GM12878 (cell line): ENCODE measurements at regions not wholly inside any gene's neighbourhood (a gene's known extent, or its start where the extent isn't known, plus 50 kb on each side); places are given as distances from the start of the nearest gene placed in this dataset.

Experiments used
- ATAC-seq: fragments of 200-7000 bp; cut with Tn5 transposase; 3 replicates; pipeline ENCODE4 v1.9.1; 2020; ENCODE audit warnings: mild to moderate bottlenecking, moderate library complexity
- BruUV-seq: library from RNA; stranded (reverse); fragments of 400-500 nt; replicated peaks from 2 replicates; lab custom pipeline; 2021; lab: Mats Ljungman, UMichigan
- CTCF ChIA-PET: fragments of 300-600 bp; sonication (Branson Sonifier 250); formaldehyde crosslinking; extraction: SDS; loops from one replicate; lab custom pipeline; 2021; ENCODE audit warnings: inconsistent platforms; lab: Yijun Ruan, JAX
- POLR2A ChIA-PET: fragments of 350-600 bp; formaldehyde crosslinking; extraction: SDS; loops from one replicate; lab custom pipeline; 2021; ENCODE audit warnings: inconsistent platforms; lab: Charles Lee
- RAD21 ChIA-PET: fragments of 300-600 bp; sonication (Branson Sonifier 250); formaldehyde crosslinking; loops from one replicate; lab custom pipeline; 2023; ENCODE audit warnings: antibody characterized with exemption; ENCODE audit not compliant: unreplicated experiment; lab: Charles Lee
- SMC1A ChIA-PET: fragments of 300-600 bp; sonication (Branson Sonifier 250); formaldehyde crosslinking; loops from one replicate; lab custom pipeline; 2023; ENCODE audit not compliant: unreplicated experiment, uncharacterized antibody; lab: Charles Lee
- DNase-seq: peaks from one replicate; pipeline ENCODE4 v3.0.0-alpha.2; 2011; ENCODE audit warnings: low read depth, low spot score
- FAIRE-seq: peaks from 3 replicates; lab custom pipeline; 2011; peaks lifted over from hg19 to GRCh38; lab: Jason Lieb, UNC
- H2AFZ ChIP-seq: 2 replicates; pipeline ENCODE4 v1.6.0; 2011; ENCODE audit warnings: low read depth, low read length, control low read depth; ENCODE audit not compliant: control insufficient read depth
- H3K27ac ChIP-seq: 2 replicates; pipeline ENCODE4 v1.5.1; 2011; ENCODE audit warnings: control low read depth; ENCODE audit not compliant: control insufficient read depth, insufficient read depth
- H3K27me3 ChIP-seq, 2 experiments: replicated peaks in 1 of 2; 2 replicates each; pipeline versions ENCODE4 v1.6.0 to v1.6.1; 2011; ENCODE audit warnings: low read length in 1 of 2; ENCODE audit not compliant: control insufficient read depth in 2 of 2, insufficient read depth in 2 of 2
- H3K36me3 ChIP-seq, 2 experiments: 2 replicates each; pipeline ENCODE4 v1.5.1; 2011; ENCODE audit warnings: low read length in 1 of 2; ENCODE audit not compliant: control insufficient read depth in 2 of 2, insufficient read depth in 2 of 2
- H3K4me1 ChIP-seq: 2 replicates; pipeline ENCODE4 v1.6.1; 2011; ENCODE audit warnings: mild to moderate bottlenecking, low read length, moderate library complexity, mixed read lengths; ENCODE audit not compliant: control insufficient read depth, insufficient read depth
- H3K4me2 ChIP-seq: 2 replicates; pipeline ENCODE4 v1.6.0; 2011; ENCODE audit warnings: control low read depth; ENCODE audit not compliant: control insufficient read depth, insufficient read depth
- H3K4me3 ChIP-seq: fragments of 200-600 bp; sonication (generic); 2 replicates; pipeline ENCODE4 v1.5.1; 2016
- H3K79me2 ChIP-seq: 2 replicates; pipeline ENCODE4 v1.6.0; 2011; ENCODE audit warnings: low read length; ENCODE audit not compliant: control insufficient read depth, insufficient read depth
- H3K9ac ChIP-seq: 2 replicates; pipeline ENCODE4 v1.8.0; 2011; ENCODE audit warnings: low read length, control low read depth, mixed read lengths; ENCODE audit not compliant: control insufficient read depth, insufficient read depth
- H3K9me3 ChIP-seq: replicated peaks from 3 replicates; pipeline ENCODE4 v1.5.1; 2011; ENCODE audit warnings: mild to moderate bottlenecking, low read length; ENCODE audit not compliant: control insufficient read depth, insufficient read depth
- H4K20me1 ChIP-seq: 2 replicates; pipeline ENCODE4 v1.6.0; 2011; ENCODE audit not compliant: control insufficient read depth, insufficient read depth
- ASH2L ChIP-seq: fragments of 300-600, 200-600 bp; sonication (generic); IDR thresholded peaks from 2 replicates; pipeline ENCODE4 v1.6.1; 2017; ENCODE audit warnings: low read depth, mild to moderate bottlenecking, borderline replicate concordance
- EED ChIP-seq: sonication (generic); IDR thresholded peaks from 2 replicates; pipeline ENCODE4 v1.6.1; 2016; ENCODE audit warnings: antibody characterized with exemption, low read depth
- NBN ChIP-seq: fragments of 450-650 bp; IDR thresholded peaks from 2 replicates; pipeline ENCODE4 v1.6.1; 2016
- RAD51 ChIP-seq: fragments of 450-650 bp; IDR thresholded peaks from 2 replicates; pipeline ENCODE4 v1.6.1; 2016; ENCODE audit warnings: moderate library complexity, mild to moderate bottlenecking, inconsistent platforms
- RFX5 ChIP-seq: IDR thresholded peaks from 2 replicates; pipeline ENCODE4 v1.6.1; 2011; ENCODE audit warnings: low read depth, low read length, improper control_type of control experiment
- WGBS: methylation state at CpG from one replicate; pipeline ENCODE4 v1.1.6; 2016; ENCODE audit warnings: low lambda C conversion rate; ENCODE audit not compliant: insufficient replicate concordance, insufficient coverage; ENCODE audit errors: missing lambda C conversion rate; 5-methylcytosine and 5-hydroxymethylcytosine counted together
- in situ Hi-C: fragments of 300-500 bp; cut with MboI; formaldehyde crosslinking; loops from 9 replicates; pipeline ENCODE4 v1.14.3; 2018; ENCODE audit warnings: mixed read lengths
- intact Hi-C: fragments of 100-400 bp; cut with micrococcal nuclease; formaldehyde crosslinking; loops from one replicate; pipeline ENCODE4 v1.14.2; 2022; ENCODE audit not compliant: unreplicated experiment
- TF ChIP-seq, protein P1 (sequence below): IDR thresholded peaks from 2 replicates; pipeline ENCODE4 v1.6.1; 2011; ENCODE audit warnings: low read depth, low read length, improper control_type of control experiment, borderline replicate concordance
- TF ChIP-seq, protein P2 (sequence below): fragments of 450-650 bp; IDR thresholded peaks from 2 replicates; pipeline ENCODE4 v1.6.1; 2018; ENCODE audit warnings: mild to moderate bottlenecking, low read depth, moderate library complexity; ENCODE audit not compliant: partially characterized antibody
- TF ChIP-seq, protein P3 (sequence below): IDR thresholded peaks from 2 replicates; pipeline ENCODE4 v1.6.1; 2012; ENCODE audit warnings: low read depth, low read length, improper control_type of control experiment
- TF ChIP-seq, protein P4 (sequence below): IDR thresholded peaks from 2 replicates; pipeline ENCODE4 v1.6.1; 2011; ENCODE audit warnings: borderline replicate concordance, low read depth, mild to moderate bottlenecking, moderate library complexity, low read length; ENCODE audit not compliant: insufficient read depth, poor library complexity, severe bottlenecking

DNA sequence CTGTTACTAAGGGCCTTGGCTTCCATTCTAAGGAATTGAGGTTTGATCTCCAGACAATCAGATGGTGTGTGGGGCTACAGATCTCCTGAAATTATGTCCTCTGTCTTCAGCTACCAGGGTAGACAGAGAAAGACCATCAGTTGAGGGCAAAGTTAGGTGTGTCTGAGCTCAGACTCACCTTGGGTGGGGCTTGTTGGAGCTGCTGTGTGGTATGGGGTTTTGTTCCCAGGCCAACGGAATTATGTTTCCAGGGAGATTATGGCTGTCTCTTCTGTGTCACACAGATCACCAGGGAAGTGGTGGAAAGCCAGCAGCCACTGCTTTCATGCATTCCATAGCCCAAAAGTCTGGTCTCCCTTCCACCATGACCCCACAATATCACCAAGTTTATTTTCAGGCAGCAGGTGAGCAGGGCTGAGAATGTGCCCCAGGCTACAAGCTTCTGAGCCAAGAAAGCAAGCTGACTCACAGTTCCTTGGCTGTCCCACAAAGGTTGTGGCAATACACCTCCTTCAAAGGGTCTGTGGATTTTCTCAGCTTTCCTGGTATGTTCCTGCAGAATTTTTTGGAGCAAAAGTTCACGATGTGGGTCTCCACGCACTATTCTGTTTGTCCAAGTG is 714.9 kb downstream of the LUZP2 start:
- BruUV-seq: no TSS peak
- ChIA-PET RAD21 (no interaction called here), CTCF (no interaction called here), POLR2A (no interaction called here), SMC1A (no interaction called here)
- Histone ChIP-seq H3K9me3 (no peaks in the 10 kb centered on the region), H3K4me2 (no peak overlapping the region), H3K27me3 (no peaks in the 10 kb centered on the region), H3K4me3 (no peak overlapping the region), H4K20me1 (no peaks in the 10 kb centered on the region), H3K79me2 (no peaks in the 10 kb centered on the region), H2AFZ (no peak overlapping the region), H3K9ac (no peak overlapping the region), H3K4me1 (no peaks in the 10 kb centered on the region), H3K27ac (no peak overlapping the region), H3K36me3 (no peaks in the 10 kb centered on the region)
- in situ Hi-C loops: no loop called here
- DNase-seq (no peak), ATAC-seq (no peak), FAIRE-seq (no peak)
- 10% methylated on average over 3 of the region's 3 CpGs for WGBS
- intact Hi-C loops: no loop called here
- TF ChIP-seq, protein P1, sequence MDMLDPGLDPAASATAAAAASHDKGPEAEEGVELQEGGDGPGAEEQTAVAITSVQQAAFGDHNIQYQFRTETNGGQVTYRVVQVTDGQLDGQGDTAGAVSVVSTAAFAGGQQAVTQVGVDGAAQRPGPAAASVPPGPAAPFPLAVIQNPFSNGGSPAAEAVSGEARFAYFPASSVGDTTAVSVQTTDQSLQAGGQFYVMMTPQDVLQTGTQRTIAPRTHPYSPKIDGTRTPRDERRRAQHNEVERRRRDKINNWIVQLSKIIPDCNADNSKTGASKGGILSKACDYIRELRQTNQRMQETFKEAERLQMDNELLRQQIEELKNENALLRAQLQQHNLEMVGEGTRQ: no peak
- TF ChIP-seq EED (no peak), ASH2L (no peak), RFX5 (no peak), RAD51 (no peak), NBN (no peak)
- TF ChIP-seq, protein P2, sequence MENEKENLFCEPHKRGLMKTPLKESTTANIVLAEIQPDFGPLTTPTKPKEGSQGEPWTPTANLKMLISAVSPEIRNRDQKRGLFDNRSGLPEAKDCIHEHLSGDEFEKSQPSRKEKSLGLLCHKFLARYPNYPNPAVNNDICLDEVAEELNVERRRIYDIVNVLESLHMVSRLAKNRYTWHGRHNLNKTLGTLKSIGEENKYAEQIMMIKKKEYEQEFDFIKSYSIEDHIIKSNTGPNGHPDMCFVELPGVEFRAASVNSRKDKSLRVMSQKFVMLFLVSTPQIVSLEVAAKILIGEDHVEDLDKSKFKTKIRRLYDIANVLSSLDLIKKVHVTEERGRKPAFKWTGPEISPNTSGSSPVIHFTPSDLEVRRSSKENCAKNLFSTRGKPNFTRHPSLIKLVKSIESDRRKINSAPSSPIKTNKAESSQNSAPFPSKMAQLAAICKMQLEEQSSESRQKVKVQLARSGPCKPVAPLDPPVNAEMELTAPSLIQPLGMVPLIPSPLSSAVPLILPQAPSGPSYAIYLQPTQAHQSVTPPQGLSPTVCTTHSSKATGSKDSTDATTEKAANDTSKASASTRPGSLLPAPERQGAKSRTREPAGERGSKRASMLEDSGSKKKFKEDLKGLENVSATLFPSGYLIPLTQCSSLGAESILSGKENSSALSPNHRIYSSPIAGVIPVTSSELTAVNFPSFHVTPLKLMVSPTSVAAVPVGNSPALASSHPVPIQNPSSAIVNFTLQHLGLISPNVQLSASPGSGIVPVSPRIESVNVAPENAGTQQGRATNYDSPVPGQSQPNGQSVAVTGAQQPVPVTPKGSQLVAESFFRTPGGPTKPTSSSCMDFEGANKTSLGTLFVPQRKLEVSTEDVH: no peak
- TF ChIP-seq, protein P3, sequence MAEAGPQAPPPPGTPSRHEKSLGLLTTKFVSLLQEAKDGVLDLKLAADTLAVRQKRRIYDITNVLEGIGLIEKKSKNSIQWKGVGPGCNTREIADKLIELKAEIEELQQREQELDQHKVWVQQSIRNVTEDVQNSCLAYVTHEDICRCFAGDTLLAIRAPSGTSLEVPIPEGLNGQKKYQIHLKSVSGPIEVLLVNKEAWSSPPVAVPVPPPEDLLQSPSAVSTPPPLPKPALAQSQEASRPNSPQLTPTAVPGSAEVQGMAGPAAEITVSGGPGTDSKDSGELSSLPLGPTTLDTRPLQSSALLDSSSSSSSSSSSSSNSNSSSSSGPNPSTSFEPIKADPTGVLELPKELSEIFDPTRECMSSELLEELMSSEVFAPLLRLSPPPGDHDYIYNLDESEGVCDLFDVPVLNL: no peak
- TF ChIP-seq, protein P4, sequence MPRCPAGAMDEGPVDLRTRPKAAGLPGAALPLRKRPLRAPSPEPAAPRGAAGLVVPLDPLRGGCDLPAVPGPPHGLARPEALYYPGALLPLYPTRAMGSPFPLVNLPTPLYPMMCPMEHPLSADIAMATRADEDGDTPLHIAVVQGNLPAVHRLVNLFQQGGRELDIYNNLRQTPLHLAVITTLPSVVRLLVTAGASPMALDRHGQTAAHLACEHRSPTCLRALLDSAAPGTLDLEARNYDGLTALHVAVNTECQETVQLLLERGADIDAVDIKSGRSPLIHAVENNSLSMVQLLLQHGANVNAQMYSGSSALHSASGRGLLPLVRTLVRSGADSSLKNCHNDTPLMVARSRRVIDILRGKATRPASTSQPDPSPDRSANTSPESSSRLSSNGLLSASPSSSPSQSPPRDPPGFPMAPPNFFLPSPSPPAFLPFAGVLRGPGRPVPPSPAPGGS: no peak
